ENCODE measurements at regions not wholly inside any gene's neighbourhood (a gene's known extent, or its start where the extent isn't known, plus 50 kb on each side); places are given as distances from the start of the nearest gene placed in this dataset.

DNA sequence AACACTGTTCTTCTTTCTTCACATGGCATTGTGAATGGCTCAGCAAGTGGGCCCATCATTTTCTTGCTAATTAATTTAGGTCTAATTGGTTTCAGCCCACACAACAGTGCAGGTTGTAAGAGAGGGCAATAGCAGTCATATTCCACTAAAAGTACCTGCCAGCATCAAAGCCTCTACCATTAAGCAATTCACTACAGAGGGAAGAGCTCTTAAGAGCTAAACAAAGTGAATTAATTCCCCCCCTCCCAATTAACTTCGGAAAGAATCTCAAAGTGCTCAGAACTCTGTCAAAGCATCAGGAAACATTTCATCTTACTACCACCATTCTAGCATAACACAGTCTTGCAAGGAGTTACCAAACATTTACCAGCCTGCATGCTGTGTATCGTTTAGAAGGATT, 133.9 kb upstream of the UBASH3B start:
- no peak for DNase-seq

DNA sequence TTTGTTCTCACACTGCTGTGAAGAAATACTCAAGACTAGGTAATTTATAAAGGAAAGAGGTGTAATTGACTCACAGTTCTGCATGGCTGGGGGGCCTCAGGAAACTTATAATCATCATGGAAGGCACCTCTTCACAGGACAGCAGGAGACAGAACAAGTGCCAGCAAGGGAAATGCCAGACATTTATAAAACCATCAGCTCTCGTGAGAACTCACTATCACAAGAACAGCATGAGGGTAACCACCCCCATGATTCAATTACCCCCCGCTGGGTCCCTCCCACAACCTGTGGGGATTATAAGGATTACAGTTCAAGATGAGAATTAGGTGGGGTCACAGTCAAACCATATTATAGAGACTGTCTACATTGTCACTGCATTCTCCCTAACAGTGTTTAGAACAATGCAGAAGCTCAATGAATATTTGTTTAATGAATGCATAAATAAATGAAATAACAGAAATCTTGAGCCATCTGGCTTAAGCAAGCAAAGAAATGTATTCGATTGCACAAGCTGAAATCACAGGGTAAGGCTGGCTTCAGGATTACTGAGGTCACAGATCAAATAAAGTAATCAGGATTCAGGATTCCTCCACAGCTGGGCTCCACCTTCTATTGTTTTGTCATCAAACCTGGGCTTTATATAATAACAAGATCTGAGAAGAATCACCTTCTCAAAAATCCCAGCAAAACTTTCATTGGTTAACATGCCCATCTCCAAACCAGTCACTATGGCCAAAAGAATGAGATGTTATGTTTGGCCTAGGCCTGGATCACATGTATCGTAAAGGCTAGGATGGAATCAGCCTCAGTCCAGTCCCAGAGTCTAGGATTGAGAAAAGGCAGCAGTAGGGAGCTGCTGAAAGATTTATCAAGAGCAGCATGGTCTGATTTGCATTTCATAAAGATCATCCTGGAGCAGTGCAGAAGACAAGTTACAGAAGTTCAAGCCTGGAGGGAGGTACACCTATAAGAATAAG, 137.8 kb upstream of the UBASH3B start:
- no peak for DNase-seq

DNA sequence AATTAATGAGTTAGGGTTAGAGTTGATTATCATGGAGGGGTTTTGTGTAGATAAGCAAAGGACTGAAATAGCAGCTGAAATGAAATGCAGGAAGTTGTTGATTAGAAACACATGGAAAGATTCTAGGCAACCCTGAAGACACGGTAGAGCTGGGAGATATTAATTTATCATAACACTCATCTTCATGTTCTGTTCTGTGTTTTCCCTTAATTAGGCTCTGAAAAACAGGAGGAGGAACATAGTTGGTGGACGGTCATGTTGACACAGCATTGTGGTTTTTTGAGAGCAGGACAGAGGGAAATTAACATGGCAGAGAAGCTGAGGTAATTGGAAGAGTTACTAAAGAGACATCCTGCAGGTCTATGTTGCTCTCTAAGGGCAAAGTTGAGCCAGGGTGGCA, 138.8 kb upstream of the UBASH3B start:
- no peak for DNase-seq

DNA sequence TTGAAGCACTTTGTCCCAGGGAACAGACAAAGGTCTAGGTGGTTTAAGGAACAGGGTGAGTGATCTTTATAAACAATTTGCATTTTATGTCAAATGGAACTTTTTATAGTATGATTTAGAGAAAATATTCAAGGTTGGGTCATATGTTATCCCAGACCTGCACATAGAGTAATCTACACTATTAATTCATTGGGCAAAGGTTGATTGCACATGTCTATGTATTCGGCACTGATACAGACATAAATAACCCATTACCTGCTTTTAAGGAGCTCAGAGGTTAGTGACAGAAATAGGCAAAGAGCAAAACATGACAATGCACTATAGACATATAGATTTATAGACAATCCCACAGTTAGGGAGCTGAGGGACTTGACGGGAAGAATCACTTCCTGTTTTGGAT, 141.5 kb upstream of the UBASH3B start:
- no peak for DNase-seq

DNA sequence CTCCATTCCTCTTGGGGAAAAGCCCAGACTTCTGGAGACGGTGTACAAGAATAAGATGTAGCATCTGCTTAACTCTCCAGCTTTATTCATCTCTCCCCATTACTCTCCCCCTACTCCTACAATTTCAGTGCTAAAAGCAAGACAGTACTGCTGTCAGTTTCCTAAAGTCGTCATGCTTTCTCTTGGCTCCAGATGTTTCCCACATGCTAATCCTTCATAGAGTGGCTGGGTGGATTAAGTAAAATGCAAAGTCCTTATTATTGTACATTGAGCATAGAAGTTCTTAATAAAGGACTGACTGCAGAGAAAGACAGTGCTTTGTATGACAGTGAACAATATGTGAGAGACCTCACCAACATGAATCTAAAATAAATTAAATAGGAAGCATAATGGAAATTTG, 142.2 kb upstream of the UBASH3B start:
- DNase-seq = no peak

DNA sequence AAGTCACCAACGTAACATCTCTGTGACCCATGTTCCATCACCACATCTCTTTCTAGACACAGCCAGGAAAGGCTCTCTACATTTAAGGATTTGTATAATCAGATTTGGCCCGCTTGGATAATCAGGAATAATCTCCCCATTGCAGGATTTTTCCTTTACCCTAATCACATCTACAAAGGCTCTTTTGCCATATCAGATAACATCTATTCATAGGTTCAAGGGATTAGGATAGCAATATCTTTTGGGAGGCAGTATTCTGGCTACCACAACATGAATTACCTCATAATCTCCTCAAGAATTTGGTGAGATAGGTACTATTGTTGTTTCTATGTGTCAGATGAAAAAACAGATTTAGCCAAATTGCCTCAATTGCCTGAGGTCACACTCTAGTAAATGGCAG, 142.8 kb upstream of the UBASH3B start:
- DNase-seq = no peak

DNA sequence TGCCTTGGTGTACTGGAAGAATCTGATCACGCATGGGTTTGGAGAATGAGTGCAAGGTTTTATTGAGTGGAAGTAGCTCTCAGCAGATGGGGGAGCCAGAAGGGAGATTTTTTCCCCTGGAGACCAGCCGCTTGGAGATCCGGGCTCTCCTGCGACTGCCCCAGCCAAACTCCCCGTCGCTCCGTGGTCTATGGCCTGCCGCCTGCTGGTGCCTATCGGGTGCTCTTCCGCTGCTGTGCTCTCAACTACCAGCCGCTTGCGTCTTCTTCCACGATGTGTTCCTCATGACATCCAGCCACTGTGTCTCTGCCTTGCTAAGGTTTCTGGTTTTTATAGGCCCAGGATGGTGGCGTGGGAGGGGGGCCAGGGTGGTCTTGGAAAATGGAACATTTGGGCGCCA, 145.6 kb upstream of the UBASH3B start:
- no peak for DNase-seq

DNA sequence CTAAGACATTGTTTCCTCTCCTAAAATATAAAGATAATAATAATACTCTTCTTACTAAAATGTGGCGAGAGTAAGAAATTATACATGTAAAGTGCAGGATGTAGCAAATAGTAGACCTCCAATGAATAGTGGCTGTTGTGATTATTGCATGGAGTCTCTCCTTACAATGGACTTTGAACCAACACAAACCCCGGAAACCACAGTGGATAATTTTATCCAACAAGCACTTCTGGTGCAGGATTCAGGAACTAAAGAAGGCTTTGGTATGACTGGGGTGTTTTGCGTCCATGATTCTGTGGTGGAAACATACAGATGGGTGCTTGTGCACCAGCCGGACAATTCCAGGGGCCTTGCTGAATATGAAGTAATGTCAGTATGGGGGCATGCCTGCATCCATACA, 146.4 kb upstream of the UBASH3B start:
- DNase-seq = no peak

DNA sequence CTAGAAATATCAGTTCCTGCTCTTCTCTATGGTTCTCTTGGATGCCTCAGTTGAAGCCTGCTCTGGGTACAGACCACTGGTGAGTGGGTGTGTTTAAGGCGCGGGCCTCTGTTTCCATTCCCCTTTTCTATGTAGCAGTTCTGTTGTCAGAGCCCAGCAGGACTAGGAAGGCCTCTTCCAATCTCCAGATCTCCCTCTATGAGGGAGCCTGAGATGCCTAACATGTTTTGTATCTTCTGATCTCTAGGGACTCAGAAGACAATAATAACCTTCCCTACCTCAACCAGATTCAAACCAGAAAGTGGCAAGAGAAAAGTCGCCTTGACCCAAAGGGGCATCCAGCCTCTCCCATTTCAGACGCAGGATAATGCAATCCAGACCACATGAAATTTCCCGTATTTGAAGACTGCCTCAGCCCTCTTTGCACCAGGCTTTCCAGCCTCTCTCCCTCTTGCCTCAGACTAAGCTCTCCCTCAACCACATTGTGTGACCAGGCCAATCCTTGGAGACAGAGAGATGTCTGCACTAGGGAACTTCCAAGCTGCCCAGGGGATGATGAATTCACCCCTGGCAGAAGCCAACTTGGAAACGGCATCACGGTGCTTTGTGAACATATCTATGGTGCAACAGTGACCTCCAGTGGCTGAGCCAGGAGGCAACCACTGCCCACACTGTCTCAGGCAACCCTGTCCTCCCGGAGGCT, 150.1 kb upstream of the UBASH3B start:
- DNase-seq = peak in 1 of 2 experiments; percentile 66

DNA sequence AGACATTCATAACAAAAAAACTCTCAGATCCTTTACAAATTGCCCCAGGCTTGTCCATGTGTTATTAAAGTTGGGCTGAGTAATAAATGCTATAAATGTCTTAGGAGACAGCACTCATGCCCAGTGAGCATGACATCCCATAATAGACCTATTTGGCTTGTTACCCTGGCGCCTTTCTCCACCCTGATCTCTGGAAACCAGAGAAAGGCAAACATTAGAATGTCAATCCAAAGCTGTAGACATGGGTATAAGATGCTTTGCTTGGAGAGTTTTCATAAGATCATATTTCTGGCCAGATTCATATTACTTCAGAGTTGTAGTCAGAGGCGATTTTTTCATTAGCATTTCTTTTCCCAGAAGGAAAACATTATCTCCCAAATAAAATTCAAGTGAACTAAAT, 161.3 kb upstream of the UBASH3B start:
- no peak for DNase-seq

DNA sequence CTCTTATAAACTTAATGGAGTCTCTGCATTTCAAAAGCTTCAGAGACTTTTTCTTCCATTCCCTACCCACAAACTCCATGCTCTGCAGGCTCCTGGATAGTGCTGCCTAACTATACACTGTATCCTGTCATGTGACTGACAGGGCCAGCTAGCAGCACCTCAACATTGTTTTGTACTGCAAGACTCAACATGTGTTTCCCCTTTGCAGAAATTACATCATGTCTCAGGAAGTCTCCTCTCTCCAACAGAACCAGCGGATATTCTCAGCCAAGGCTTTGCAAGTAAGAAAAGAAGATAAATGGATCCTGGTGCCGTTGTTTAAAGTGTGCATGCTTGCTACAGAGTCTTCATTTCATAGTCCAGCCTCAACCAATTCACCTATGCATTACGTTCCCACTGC, 164.0 kb upstream of the UBASH3B start:
- no peak for DNase-seq

DNA sequence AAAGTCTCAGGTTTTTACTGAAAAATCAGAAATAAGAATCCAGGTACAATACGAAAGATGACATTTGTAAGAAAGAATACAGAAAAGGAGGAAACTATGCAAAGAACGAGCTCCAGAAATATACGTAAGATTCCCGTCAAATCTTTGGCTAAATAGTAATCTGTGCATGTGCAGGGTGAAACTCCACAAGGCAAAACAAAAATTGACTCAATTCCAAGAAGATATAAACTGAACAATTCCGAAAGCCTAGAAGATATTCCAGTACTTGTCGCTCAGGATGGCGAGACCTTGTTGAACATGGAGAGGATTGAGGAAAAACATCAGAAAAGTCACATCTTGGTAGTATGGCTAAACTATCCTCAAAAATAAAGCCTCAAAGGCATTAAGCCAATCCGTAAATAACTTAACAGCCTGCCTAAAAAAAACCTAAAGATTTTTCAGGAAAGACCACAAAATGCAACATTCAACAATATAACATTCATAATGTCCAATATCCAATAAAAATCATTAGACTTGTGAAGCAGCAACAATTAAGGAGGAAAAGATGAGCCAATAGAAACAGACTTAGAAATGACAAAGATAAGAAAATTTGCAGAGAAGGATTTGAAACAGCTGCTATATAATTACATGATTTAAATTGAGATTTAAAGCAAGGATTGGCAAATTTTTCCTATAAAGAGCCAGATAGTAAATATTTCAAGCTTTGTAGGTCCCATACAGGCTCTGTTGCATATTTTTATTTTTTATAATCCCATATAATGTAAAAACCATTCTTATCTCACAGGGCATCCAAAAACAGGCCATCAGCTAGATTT, 166.4 kb upstream of the UBASH3B start:
- DNase-seq = no peak

DNA sequence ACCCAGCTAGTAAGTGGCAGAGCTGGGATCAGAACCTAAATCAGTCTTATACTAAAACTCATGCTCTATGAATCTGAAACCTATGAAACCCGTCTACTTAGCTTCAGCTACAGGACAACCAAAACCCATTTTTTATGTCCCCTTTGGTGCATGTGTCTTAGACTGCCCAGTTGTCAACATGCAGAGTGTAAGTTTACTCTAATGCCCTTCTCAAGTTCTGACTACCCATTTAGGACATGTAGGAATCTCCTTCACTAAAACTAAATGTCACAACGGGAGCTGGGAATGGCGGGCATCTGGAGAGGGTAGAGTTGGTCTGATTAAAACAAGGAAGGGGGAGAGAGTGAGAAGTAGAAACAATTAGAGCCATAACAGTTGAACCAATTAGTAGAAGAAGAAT, 167.9 kb upstream of the UBASH3B start:
- DNase-seq = no peak

DNA sequence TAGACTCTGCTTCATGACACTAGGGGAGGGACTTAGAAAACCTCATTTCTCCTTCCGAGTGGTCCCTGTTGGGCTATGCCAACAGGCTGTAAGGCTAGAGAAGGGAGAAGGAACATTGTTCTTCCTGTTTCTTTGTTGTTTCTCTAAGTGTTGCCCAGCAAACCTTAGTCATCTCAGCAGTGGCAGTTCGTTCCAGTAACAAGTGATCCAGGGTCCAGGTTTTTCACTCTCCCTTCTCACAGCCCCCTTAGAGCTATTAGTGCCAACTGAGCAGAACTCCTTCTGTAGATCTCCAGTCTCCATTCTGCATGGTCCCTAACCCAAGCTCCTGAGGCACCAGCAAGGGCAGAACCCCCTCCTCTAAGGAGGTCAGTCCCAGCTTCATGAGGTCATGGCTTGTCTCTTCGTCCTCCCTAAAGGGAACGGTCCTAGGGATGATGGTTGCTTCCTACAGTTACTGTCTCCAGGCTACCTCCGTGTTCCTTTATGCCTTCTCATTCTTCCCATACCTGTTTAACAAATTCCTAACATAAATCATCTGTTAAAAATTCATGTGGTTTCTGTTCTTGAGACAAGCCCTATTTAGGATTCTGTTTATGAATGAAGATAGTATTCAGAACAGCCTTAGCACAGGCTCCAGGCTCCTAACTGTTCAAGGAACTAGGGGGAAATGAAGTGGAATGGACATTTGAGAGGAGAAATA, 168.6 kb upstream of the UBASH3B start:
- no peak for DNase-seq

DNA sequence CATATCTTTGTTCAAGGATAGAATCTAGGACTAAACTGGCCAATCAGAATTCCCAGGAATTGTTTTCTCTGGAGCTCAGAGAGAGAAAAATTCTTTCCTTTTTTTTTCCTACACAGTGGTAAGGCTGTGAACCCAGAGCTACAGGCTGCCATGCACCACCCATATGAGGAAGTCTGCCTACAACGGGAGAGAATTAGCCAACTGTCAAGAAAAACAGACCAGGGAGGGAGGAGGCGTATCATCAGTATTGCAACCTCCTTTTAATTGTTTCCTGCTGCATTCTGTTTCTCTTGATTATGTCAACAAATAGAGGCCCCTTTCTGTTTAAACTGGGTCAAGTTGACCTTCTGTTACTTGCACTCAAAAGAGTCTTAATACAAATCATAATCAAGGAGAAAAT, 176.5 kb upstream of the UBASH3B start:
- DNase-seq = no peak

DNA sequence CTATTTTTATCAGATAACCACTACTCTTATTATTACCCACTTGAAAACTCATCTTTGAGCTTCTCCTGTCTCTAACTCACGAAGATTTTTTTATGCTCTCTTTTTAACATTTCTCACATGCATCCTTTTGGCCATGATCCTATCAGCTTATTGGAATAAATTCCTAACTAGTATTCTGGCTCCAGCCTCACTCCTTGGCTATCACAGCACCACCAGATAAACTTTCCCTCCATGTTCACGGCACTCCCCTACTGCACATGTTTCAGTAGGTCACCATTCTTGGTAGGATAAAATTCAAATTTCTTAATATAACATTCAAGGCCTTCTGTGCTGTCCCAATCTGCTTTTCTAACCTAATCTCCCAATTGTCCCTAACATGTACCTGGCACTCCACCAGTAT, 186.6 kb upstream of the UBASH3B start:
- DNase-seq = no peak

DNA sequence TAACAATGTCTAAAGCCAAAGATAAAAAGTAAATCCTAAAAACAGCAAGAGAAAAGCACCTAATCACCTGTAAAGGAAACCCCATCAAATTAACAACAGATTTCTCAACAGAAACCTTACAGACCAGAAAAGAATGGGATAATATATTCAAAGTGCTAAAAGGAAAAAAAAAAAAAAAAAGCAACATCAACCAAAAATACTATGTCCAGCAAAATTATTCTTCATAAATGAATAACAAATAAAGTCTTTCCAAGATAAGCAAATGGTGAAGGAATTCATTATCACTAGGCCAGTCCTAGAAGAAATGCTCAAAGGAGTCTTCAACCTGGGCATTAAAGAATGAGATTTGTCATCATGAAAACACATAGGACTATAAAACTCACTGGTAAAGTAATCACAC, 192.0 kb upstream of the UBASH3B start:
- DNase-seq = no peak

DNA sequence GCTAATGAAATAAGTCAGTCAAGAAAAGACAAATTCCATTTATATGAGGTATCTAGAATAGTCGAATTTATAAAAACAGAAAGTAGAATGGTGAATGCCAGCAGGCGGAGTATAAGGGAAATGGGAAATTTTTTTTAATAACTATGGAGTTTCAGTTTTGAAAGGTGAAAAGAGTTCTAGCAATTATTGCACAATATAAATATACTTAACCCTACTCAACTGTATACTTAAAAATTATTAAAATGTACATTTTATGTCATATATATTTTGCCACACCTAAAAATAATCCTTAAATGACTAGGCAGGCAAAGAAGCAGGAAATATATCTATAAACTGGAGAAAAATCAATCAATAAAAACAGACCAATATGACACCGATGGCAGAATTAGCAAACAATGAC, 196.5 kb upstream of the UBASH3B start:
- no peak for DNase-seq

DNA sequence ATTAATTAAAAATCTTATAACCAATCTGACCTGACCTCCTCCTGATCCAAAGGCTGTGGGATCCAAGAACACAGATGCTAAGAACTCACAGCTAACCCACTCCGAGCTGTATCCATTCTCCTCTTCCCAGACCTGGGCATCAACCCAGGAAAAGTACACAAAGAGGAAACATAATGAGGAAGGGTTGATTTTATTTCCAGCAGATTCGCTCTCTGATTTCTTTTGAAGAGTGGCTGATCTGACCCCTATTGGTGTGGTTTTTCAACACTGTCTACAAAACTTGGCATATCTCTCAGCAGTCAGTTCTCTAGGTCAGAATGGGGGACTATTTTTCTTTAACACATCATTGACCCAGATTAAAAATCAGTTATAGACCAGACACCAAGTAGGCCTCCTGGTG, 201.9 kb upstream of the UBASH3B start:
- no peak for DNase-seq

DNA sequence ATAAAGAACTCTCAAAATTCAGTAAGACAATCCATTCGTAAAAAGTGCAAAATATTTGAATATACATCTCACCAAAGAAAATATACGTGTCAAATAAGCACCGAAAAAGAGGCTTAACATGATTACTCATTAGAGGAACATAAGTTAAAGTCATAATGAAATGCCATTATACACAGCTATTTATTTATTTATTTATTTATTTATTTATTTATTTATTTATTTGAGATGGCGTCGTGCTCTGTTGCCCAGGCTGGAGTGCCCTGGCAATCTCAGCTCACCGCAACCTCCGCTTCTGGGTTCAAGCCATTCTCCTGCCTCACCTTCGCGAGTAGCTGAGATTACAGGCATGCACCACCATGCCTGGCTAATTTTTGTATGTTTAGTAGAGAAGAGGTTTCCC, 203.6 kb upstream of the UBASH3B start:
- no peak for DNase-seq

DNA sequence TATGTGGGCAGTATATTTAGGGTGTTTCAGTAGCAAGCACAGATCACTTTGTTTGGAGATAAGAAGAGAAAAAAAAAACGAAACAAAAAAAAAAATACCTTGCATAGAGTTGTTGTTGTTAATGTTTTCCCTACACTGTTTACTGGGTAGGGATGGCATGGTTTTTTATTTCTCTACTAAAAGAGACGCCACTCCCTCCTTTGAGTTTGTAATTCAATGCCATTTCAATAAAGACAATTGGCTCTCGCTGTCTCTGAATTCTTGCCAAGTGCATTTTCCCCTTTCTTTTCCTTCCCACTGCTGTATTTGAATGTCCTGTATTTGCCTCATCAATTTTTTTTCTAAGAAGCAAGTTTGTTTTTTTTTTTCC, 213.9 kb upstream of the UBASH3B start:
- no peak for DNase-seq

DNA sequence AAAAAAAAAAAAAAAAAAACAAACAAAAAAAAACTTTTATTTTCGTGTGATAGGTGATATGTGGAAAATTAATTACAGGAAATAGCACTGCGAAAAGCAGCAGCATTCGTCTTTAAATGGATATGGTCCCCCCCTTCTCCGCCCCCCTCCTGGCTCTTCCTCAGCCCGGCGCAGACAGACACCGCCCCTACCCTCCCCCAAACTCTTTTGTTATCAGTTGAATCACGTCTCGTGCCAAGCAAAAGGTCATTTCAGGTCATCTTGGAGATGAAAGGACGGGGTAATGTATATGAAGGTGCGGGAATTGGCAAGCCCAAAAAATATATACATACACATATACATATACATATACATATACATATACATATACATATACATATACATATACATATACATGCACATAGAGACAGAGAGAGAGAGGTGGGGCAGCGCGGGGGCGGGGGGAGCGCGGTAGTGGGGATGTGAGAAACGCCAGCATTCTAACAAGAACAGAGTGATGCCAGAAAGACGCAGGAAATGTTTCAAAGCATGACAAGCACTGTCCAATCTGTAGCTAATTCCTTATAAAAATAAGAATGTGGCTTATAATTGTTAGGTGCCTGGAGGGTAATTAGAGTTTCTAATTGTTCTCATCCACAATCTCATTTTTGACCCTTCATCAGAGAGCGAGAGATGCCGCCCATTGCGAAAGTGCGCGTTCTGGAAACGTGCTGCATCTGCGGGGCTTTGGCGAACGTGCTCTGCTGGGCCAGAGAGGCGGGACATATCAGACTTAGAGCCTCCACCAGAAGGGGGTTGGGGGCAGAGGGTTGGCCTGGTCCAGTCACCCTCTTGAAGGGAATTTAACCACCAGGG, 214.5 kb upstream of the UBASH3B start:
- no peak for DNase-seq
